COR-L47 (cell line): ENCODE measurements at regions not wholly inside any gene's neighbourhood (a gene's known extent, or its start where the extent isn't known, plus 50 kb on each side); places are given as distances from the start of the nearest gene placed in this dataset.

ENCODE experiments used
- DNase-seq: peaks from one replicate; lab custom pipeline; 2025; lab: John Stamatoyannopoulos, UW

- no peak for DNase-seq
Measured at GRCh38 chr2:150782613-150783012, 295.1 kb upstream of the RND3 start.

GRCh38 chr2:150781142-150781541 is 293.7 kb upstream of the RND3 start:
- DNase-seq: no peak

- no peak for DNase-seq
Measured at GRCh38 chr2:150778828-150779227, 291.4 kb upstream of the RND3 start.

- no peak for DNase-seq
Measured at GRCh38 chr2:150769421-150769820, 282.0 kb upstream of the RND3 start.

- DNase-seq: no peak
Measured at GRCh38 chr2:150767991-150768746, 280.7 kb upstream of the RND3 start.

- no peak for DNase-seq
Measured at GRCh38 chr2:150762571-150762970, 275.1 kb upstream of the RND3 start.

- no peak for DNase-seq
Measured at GRCh38 chr2:150759531-150759930, 272.1 kb upstream of the RND3 start.

- no peak for DNase-seq
Measured at GRCh38 chr2:150759106-150759505, 271.6 kb upstream of the RND3 start.

GRCh38 chr2:150752229-150752628 is 264.8 kb upstream of the RND3 start:
- no peak for DNase-seq

- DNase-seq: no peak
Measured at GRCh38 chr2:150750720-150751119, 263.3 kb upstream of the RND3 start.

GRCh38 chr2:150742094-150742493 is 254.6 kb upstream of the RND3 start:
- no peak for DNase-seq

- DNase-seq: no peak
Measured at GRCh38 chr2:150735894-150736498, 248.5 kb upstream of the RND3 start.

- no peak for DNase-seq
Measured at GRCh38 chr2:150733051-150733618, 245.7 kb upstream of the RND3 start.

- DNase-seq: no peak
Measured at GRCh38 chr2:150732491-150732890, 245.0 kb upstream of the RND3 start.

- no peak for DNase-seq
Measured at GRCh38 chr2:150732064-150732463, 244.6 kb upstream of the RND3 start.

- DNase-seq: no peak
Measured at GRCh38 chr2:150729495-150729955, 242.1 kb upstream of the RND3 start.

GRCh38 chr2:150718280-150718679 is 230.8 kb upstream of the RND3 start:
- no peak for DNase-seq

GRCh38 chr2:150716186-150716585 is 228.7 kb upstream of the RND3 start:
- DNase-seq: no peak

- DNase-seq: no peak
Measured at GRCh38 chr2:150715501-150715900, 228.0 kb upstream of the RND3 start.

GRCh38 chr2:150710916-150711315 is 223.4 kb upstream of the RND3 start:
- peak; percentile 7 for DNase-seq

- DNase-seq: no peak
Measured at GRCh38 chr2:150710041-150710440, 222.6 kb upstream of the RND3 start.

- DNase-seq: no peak
Measured at GRCh38 chr2:150706561-150706960, 219.1 kb upstream of the RND3 start.

- DNase-seq: no peak
Measured at GRCh38 chr2:150705767-150706166, 218.3 kb upstream of the RND3 start.
